Right lobe of liver (tissue), 6 donors: ENCODE measurements at regions not wholly inside any gene's neighbourhood (a gene's known extent, or its start where the extent isn't known, plus 50 kb on each side); places are given as distances from the start of the nearest gene placed in this dataset.

Experiments used
- ATAC-seq, 4 donors: fragments of 200-7000 bp; cut with Tn5 transposase; one replicate each; pipeline ENCODE4 v1.9.1; 2020; ENCODE audit warnings: mild to moderate bottlenecking in 4 of 4, moderate library complexity in 4 of 4
- DNase-seq, 3 donors: peaks; one replicate each; pipeline ENCODE4 v3.0.0-alpha.2; 2020
- H3K27ac ChIP-seq, 3 donors: fragments of 200-600 bp; one replicate each; pipeline ENCODE4 v1.8.0; 2022
- H3K27me3 ChIP-seq, 2 donors: fragments of 200-600 bp; one replicate each; pipeline ENCODE4 v1.8.0; 2022
- H3K36me3 ChIP-seq, 4 donors: fragments of 200-600 bp; sonication (generic) in 1 of 4; one replicate each; pipeline versions ENCODE4 v1.5.1 to v1.8.0; 2017 to 2022; ENCODE audit warnings: control low read depth in 1 of 4
- H3K4me1 ChIP-seq, 4 donors: fragments of 200-600 bp; sonication (generic) in 1 of 4; one replicate each; pipeline versions ENCODE4 v1.5.1 to v1.8.0; 2017 to 2022; ENCODE audit warnings: control low read depth in 1 of 4
- H3K4me3 ChIP-seq, 3 donors: fragments of 200-600 bp; one replicate each; pipeline ENCODE4 v1.8.0; 2022
- H3K9me3 ChIP-seq, 4 donors: fragments of 200-600 bp; sonication (generic) in 1 of 4; one replicate each; pipeline versions ENCODE4 v1.5.1 to v1.8.0; 2017 to 2022; ENCODE audit warnings: control low read depth in 1 of 4
- POLR2A ChIP-seq: fragments of 450-650 bp; IDR thresholded peaks from one replicate; pipeline ENCODE4 v1.6.1; 2017; ENCODE audit warnings: antibody characterized with exemption, mild to moderate bottlenecking
- WGBS: methylation state at CpG from one replicate; pipeline ENCODE4 v1.1.6; 2018; ENCODE audit warnings: low coverage, low lambda C conversion rate; ENCODE audit not compliant: insufficient coverage; ENCODE audit errors: missing lambda C conversion rate; 5-methylcytosine and 5-hydroxymethylcytosine counted together
- intact Hi-C, 2 donors: fragments of 100-400 bp; cut with DNase I; formaldehyde crosslinking; loops; one replicate each; pipeline versions ENCODE4 v1.11.2 to v1.14.1; 2022
- TF ChIP-seq, protein P1 (sequence below), 4 donors: fragments of 200-600 bp in 3 of 4; fragments of 450-650 bp in 1 of 4; IDR thresholded peaks; one replicate each; pipeline versions ENCODE4 v1.5.1 to v1.8.0; 2016 to 2022; ENCODE audit warnings: antibody characterized with exemption in 4 of 4, mild to moderate bottlenecking in 2 of 4
- donor health status: DM: no; HTN: yes; CAD: no.
- donor health status: DM: no; HTN: no; CAD: no.
- donor health status: DM: no; HTN: no; CAD: no.
- donor health status: DM: no; HTN: yes; CAD: no.
- donor health status: DM: no; HTN: yes; CAD: no.

DNA sequence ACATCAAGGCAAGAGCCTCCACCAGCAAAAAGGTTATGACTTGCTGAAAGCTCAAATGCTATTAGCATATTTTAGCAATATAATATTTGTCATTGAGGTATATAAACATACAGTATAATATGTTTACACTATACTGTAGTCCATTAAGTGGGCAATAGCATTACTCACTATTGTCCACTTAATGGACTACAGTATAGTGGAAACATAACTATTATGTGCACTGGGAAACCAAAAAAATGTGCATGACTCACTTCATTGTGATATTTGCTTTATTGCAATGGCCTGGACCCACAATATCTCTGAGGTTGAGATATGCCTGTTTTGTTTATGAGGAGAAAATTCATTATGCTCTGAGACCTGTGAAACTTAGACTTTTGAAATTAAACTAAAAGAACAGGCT, 300.0 kb downstream of the BARHL2 start:
- no peaks in the 10 kb centered on the region for H3K4me1 ChIP-seq
- no peak for ATAC-seq

DNA sequence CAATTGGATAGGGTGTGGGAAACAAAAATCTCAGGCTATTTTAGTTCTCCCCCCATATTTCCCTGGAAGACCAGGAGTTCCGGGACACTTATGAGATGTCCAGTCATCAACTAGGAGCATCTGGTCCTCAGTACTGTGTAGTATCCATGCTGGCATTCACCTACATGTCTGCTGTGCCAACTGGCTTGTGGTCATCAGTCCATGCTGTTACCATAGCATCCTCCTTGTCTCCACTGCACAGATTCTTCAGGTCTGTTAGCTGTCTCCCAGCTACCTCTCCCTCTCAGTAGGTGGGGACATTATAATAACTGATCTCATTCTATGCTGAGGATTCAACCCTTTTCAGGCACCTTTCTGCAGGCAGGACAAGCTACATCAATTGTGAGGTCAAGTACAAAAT, 302.9 kb downstream of the BARHL2 start:
- no CpG with 5 or more reads among the region's 1 CpG for WGBS
- Histone ChIP-seq H3K9me3 (no peaks in the 10 kb centered on the region), H3K4me1 (no peaks in the 10 kb centered on the region), H3K4me3 (no peak overlapping the region), H3K27me3 (no peaks in the 10 kb centered on the region), H3K27ac (no peak overlapping the region), H3K36me3 (no peaks in the 10 kb centered on the region)
- DNase-seq (no peak), ATAC-seq (no peak)
- intact Hi-C loops = no loop called here
- no peak for TF ChIP-seq POLR2A
- TF ChIP-seq, protein P1, sequence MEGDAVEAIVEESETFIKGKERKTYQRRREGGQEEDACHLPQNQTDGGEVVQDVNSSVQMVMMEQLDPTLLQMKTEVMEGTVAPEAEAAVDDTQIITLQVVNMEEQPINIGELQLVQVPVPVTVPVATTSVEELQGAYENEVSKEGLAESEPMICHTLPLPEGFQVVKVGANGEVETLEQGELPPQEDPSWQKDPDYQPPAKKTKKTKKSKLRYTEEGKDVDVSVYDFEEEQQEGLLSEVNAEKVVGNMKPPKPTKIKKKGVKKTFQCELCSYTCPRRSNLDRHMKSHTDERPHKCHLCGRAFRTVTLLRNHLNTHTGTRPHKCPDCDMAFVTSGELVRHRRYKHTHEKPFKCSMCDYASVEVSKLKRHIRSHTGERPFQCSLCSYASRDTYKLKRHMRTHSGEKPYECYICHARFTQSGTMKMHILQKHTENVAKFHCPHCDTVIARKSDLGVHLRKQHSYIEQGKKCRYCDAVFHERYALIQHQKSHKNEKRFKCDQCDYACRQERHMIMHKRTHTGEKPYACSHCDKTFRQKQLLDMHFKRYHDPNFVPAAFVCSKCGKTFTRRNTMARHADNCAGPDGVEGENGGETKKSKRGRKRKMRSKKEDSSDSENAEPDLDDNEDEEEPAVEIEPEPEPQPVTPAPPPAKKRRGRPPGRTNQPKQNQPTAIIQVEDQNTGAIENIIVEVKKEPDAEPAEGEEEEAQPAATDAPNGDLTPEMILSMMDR (IDR thresholded peaks at IDR 0.05) = no peak

More for the DNA sequence above, 300.0 kb downstream of the BARHL2 start:
- intact Hi-C loops = no loop called here
- Histone ChIP-seq H3K36me3 (no peaks in the 10 kb centered on the region), H3K27me3 (no peaks in the 10 kb centered on the region), H3K27ac (no peak overlapping the region), H3K4me3 (no peak overlapping the region), H3K9me3 (no peaks in the 10 kb centered on the region)
- TF ChIP-seq POLR2A = no peak
- TF ChIP-seq, protein P1 (IDR thresholded peaks at IDR 0.05) = no peak
- DNase-seq = no peak

DNA sequence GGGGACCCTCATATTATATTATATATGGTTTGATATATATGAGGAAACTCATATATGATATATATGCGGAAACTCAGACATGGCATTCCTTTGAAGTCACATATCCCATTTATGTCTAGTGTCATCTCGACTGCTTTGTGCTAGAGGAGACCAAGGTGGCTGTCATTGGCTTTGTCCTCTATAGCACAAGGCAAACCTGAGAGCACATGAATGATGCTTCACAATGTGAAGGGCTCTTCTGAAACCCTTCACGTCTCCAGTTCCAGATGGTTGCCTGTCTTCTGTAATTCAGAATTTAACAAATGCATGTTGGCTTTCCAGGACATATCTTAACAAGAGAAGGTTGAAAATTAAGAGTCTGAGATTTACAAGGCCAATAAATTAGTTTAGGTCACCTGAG, 303.6 kb downstream of the BARHL2 start:
- intact Hi-C loops = no loop called here
- H3K27me3 ChIP-seq = no peaks in the 10 kb centered on the region
- H3K27ac ChIP-seq = no peak overlapping the region
- ATAC-seq = no peak
- H3K9me3 ChIP-seq = no peaks in the 10 kb centered on the region
- TF ChIP-seq POLR2A = no peak
- TF ChIP-seq, protein P1 (IDR thresholded peaks at IDR 0.05) = no peak
- no peaks in the 10 kb centered on the region for H3K4me1 ChIP-seq
- no peaks in the 10 kb centered on the region for H3K36me3 ChIP-seq
- WGBS = 75% methylated on average over 3 of the region's 3 CpGs
- DNase-seq = no peak
- no peak overlapping the region for H3K4me3 ChIP-seq

DNA sequence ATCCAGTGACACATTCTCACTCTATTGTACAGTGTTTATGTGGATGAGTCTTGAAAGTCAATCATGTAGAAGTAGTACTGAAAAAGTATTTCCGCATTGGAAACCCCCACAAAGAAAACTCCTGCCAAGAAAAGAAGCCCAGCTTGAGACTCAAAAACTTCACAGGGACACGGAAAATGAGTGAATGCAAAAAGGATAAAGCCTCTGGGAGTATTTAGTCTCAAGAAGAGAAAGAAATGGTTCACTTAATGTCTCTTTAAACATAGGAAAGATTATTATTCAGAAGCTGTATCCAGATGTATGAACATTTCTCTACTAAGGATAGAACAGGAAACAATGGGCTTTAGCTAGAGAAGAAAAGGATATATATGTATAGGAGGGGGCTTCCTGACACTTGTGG, 304.5 kb downstream of the BARHL2 start:
- no peaks in the 10 kb centered on the region for H3K9me3 ChIP-seq
- H3K27ac ChIP-seq = no peak overlapping the region
- DNase-seq (no peak), ATAC-seq (no peak)
- no peak overlapping the region for H3K4me3 ChIP-seq
- no peaks in the 10 kb centered on the region for H3K4me1 ChIP-seq
- intact Hi-C loops = no loop called here
- TF ChIP-seq, protein P1 (IDR thresholded peaks at IDR 0.05) = no peak
- no peak for TF ChIP-seq POLR2A
- 64% methylated on average over 2 of the region's 2 CpGs for WGBS
- no peaks in the 10 kb centered on the region for H3K27me3 ChIP-seq
- H3K36me3 ChIP-seq = no peaks in the 10 kb centered on the region

DNA sequence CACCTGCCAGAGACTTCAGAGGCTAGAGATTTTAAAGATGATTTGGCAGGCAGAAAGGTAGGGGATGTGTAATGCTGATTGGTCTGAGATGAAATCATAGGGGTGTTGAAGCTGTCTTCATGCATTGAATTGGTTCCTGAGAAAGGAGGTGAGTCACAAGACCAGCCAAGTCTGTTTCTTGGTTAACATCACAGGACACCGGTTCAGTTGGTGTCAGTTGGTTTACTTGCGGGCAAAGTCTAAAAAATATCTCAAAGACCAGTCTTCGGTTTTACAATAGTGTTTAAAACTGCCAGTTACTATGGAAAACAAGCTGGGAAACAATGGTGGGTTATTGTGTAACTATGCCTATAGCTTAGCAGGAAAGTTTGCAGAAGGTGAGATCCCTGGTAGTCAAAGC, 305.9 kb downstream of the BARHL2 start:
- ATAC-seq = no peak
- H3K27ac ChIP-seq = no peak overlapping the region
- H3K4me1 ChIP-seq = no peaks in the 10 kb centered on the region
- H3K4me3 ChIP-seq = no peak overlapping the region
- no peaks in the 10 kb centered on the region for H3K36me3 ChIP-seq
- 60% methylated on average over 3 of the region's 3 CpGs for WGBS
- TF ChIP-seq POLR2A = no peak
- TF ChIP-seq, protein P1 (IDR thresholded peaks at IDR 0.05) = no peak
- DNase-seq = no peak
- no peaks in the 10 kb centered on the region for H3K27me3 ChIP-seq
- intact Hi-C loops = no loop called here
- no peaks in the 10 kb centered on the region for H3K9me3 ChIP-seq
